Anterior cingulate cortex (tissue), 58 donors: ENCODE measurements at regions not wholly inside any gene's neighbourhood (a gene's known extent, or its start where the extent isn't known, plus 50 kb on each side); places are given as distances from the start of the nearest gene placed in this dataset.
"Not testable (repeated sequence)": the region's sequence is repeated elsewhere in the genome, so short reads cannot be mapped to it uniquely, and the experiment has no call there.

Source experiments
- DNase-seq, 58 donors: peaks; one replicate each; lab custom pipeline; 2025; lab: John Stamatoyannopoulos, UW

- DNase-seq: no peak
These were observed 357.0 kb downstream of the LRRC70 start for GRCh38 chr5:62935660-62936059.

- DNase-seq: no peak
These were observed 355.7 kb downstream of the LRRC70 start for GRCh38 chr5:62934319-62934718.

GRCh38 chr5:62933261-62933660, 354.6 kb downstream of the LRRC70 start:
- no peak for DNase-seq

- no peak for DNase-seq
These were observed 352.7 kb downstream of the LRRC70 start for GRCh38 chr5:62931153-62931950.

GRCh38 chr5:62922191-62922590, 343.6 kb downstream of the LRRC70 start:
- DNase-seq: no peak

GRCh38 chr5:62920856-62921255, 342.2 kb downstream of the LRRC70 start:
- no peak for DNase-seq

GRCh38 chr5:62909326-62909725, 330.7 kb downstream of the LRRC70 start:
- no peak for DNase-seq

- no peak for DNase-seq
These were observed 323.5 kb downstream of the LRRC70 start for GRCh38 chr5:62902126-62902525.

- no peak for DNase-seq
These were observed 322.4 kb downstream of the LRRC70 start for GRCh38 chr5:62900976-62901375.

GRCh38 chr5:62896121-62896893, 317.7 kb downstream of the LRRC70 start:
- no peak for DNase-seq

GRCh38 chr5:62886603-62887315, 308.1 kb downstream of the LRRC70 start:
- peak in 1 of 58 donors; percentile 18 for DNase-seq

GRCh38 chr5:62837330-62837729, 258.7 kb downstream of the LRRC70 start:
- DNase-seq: not testable (repeated sequence)

- no peak for DNase-seq
These were observed 251.0 kb downstream of the LRRC70 start for GRCh38 chr5:62829604-62829986.

GRCh38 chr5:62828742-62829603, 250.4 kb downstream of the LRRC70 start:
- no peak for DNase-seq

GRCh38 chr5:62825623-62826220, 247.1 kb downstream of the LRRC70 start:
- DNase-seq: no peak

GRCh38 chr5:62824936-62825335, 246.3 kb downstream of the LRRC70 start:
- DNase-seq: no peak

- DNase-seq: not testable (repeated sequence)
These were observed 238.4 kb downstream of the LRRC70 start for GRCh38 chr5:62817043-62817442.

GRCh38 chr5:62814991-62815390, 236.4 kb downstream of the LRRC70 start:
- no peak for DNase-seq

GRCh38 chr5:62812621-62813255, 234.1 kb downstream of the LRRC70 start:
- DNase-seq: no peak
